H1 (cell line): ENCODE measurements at regions not wholly inside any gene's neighbourhood (a gene's known extent, or its start where the extent isn't known, plus 50 kb on each side); places are given as distances from the start of the nearest gene placed in this dataset.

ENCODE experiments used
- ASH2L ChIP-seq: fragments of 200-600, 300-600 bp; sonication (generic); IDR thresholded peaks from one replicate; pipeline ENCODE4 v1.7.1; 2017; ENCODE audit warnings: low read length
- EP300 ChIP-seq, 2 experiments: IDR thresholded peaks; 1 replicate in 1 of 2; 2 replicates in 1 of 2; pipeline ENCODE4 v1.6.1; 2011 to 2012; ENCODE audit warnings: low read depth in 2 of 2, low read length in 2 of 2, mild to moderate bottlenecking in 2 of 2, borderline replicate concordance in 1 of 2, inconsistent platforms in 1 of 2, moderate library complexity in 1 of 2
- SIN3A ChIP-seq, 2 experiments: IDR thresholded peaks in 1 of 2; conservative IDR thresholded peaks in 1 of 2; 2 replicates each; pipeline ENCODE4 v1.6.1; 2011 to 2012; ENCODE audit warnings: low read length in 2 of 2, improper control_type of control experiment in 1 of 2, low read depth in 1 of 2, mild to moderate bottlenecking in 1 of 2
- TCF12 ChIP-seq: IDR thresholded peaks from 2 replicates; pipeline ENCODE4 v1.6.1; 2011; ENCODE audit warnings: low read depth, mild to moderate bottlenecking, low read length
- TF ChIP-seq, protein P1 (sequence below): fragments of 300-600 bp; sonication (generic); IDR thresholded peaks from 2 replicates; pipeline ENCODE4 v1.7.1; 2012; ENCODE audit warnings: low read length, moderate library complexity, mild to moderate bottlenecking, inconsistent platforms; ENCODE audit not compliant: insufficient replicate concordance

DNA sequence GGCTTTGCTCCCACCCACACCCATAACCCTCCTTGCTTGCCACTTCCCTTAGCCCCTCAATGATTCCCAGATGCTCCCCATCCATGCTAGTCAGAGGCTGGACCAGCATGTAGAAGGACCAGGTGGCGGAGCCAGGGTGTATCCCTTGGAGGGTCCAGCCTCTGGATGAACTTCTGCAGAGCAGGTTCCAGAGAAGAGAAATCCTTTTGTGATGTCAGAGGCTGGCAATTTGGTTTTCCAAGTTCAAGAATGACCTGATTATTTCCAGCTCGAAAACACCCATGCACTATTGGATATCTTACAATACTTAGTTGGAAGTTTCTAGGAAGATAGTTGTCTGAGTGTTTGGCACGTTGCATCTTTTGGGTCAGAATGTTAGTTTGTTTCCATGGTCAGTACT, 168.3 kb upstream of the RPS6KA3 start (continued):
- TF ChIP-seq SIN3A (conservative IDR thresholded peaks at IDR 0.05 in 1 of 2, IDR thresholded peaks at IDR 0.05 in 1 of 2; ENCODE audit: low read depth in 1 of 2, low read length in 2 of 2) = no peak
- no peak for TF ChIP-seq ASH2L
- TF ChIP-seq TCF12 = no peak
- TF ChIP-seq, protein P1, sequence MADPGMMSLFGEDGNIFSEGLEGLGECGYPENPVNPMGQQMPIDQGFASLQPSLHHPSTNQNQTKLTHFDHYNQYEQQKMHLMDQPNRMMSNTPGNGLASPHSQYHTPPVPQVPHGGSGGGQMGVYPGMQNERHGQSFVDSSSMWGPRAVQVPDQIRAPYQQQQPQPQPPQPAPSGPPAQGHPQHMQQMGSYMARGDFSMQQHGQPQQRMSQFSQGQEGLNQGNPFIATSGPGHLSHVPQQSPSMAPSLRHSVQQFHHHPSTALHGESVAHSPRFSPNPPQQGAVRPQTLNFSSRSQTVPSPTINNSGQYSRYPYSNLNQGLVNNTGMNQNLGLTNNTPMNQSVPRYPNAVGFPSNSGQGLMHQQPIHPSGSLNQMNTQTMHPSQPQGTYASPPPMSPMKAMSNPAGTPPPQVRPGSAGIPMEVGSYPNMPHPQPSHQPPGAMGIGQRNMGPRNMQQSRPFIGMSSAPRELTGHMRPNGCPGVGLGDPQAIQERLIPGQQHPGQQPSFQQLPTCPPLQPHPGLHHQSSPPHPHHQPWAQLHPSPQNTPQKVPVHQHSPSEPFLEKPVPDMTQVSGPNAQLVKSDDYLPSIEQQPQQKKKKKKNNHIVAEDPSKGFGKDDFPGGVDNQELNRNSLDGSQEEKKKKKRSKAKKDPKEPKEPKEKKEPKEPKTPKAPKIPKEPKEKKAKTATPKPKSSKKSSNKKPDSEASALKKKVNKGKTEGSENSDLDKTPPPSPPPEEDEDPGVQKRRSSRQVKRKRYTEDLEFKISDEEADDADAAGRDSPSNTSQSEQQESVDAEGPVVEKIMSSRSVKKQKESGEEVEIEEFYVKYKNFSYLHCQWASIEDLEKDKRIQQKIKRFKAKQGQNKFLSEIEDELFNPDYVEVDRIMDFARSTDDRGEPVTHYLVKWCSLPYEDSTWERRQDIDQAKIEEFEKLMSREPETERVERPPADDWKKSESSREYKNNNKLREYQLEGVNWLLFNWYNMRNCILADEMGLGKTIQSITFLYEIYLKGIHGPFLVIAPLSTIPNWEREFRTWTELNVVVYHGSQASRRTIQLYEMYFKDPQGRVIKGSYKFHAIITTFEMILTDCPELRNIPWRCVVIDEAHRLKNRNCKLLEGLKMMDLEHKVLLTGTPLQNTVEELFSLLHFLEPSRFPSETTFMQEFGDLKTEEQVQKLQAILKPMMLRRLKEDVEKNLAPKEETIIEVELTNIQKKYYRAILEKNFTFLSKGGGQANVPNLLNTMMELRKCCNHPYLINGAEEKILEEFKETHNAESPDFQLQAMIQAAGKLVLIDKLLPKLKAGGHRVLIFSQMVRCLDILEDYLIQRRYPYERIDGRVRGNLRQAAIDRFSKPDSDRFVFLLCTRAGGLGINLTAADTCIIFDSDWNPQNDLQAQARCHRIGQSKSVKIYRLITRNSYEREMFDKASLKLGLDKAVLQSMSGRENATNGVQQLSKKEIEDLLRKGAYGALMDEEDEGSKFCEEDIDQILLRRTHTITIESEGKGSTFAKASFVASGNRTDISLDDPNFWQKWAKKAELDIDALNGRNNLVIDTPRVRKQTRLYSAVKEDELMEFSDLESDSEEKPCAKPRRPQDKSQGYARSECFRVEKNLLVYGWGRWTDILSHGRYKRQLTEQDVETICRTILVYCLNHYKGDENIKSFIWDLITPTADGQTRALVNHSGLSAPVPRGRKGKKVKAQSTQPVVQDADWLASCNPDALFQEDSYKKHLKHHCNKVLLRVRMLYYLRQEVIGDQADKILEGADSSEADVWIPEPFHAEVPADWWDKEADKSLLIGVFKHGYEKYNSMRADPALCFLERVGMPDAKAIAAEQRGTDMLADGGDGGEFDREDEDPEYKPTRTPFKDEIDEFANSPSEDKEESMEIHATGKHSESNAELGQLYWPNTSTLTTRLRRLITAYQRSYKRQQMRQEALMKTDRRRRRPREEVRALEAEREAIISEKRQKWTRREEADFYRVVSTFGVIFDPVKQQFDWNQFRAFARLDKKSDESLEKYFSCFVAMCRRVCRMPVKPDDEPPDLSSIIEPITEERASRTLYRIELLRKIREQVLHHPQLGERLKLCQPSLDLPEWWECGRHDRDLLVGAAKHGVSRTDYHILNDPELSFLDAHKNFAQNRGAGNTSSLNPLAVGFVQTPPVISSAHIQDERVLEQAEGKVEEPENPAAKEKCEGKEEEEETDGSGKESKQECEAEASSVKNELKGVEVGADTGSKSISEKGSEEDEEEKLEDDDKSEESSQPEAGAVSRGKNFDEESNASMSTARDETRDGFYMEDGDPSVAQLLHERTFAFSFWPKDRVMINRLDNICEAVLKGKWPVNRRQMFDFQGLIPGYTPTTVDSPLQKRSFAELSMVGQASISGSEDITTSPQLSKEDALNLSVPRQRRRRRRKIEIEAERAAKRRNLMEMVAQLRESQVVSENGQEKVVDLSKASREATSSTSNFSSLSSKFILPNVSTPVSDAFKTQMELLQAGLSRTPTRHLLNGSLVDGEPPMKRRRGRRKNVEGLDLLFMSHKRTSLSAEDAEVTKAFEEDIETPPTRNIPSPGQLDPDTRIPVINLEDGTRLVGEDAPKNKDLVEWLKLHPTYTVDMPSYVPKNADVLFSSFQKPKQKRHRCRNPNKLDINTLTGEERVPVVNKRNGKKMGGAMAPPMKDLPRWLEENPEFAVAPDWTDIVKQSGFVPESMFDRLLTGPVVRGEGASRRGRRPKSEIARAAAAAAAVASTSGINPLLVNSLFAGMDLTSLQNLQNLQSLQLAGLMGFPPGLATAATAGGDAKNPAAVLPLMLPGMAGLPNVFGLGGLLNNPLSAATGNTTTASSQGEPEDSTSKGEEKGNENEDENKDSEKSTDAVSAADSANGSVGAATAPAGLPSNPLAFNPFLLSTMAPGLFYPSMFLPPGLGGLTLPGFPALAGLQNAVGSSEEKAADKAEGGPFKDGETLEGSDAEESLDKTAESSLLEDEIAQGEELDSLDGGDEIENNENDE = no peak
- TF ChIP-seq EP300 (IDR thresholded peaks at IDR 0.05; ENCODE audit: borderline replicate concordance in 1 of 2, low read depth in 2 of 2, low read length in 2 of 2) = no peak
- TF ChIP-seq, all 59 proteins: peak for 0
